NB4 (cell line): ENCODE measurements at regions not wholly inside any gene's neighbourhood (a gene's known extent, or its start where the extent isn't known, plus 50 kb on each side); places are given as distances from the start of the nearest gene placed in this dataset.

ENCODE experiments used
- MAX ChIP-seq: IDR thresholded peaks from 2 replicates; pipeline ENCODE4 v1.6.1; 2011; ENCODE audit warnings: low read depth, low read length
- POLR2A ChIP-seq: IDR thresholded peaks from 2 replicates; pipeline ENCODE4 v1.6.1; 2011; ENCODE audit warnings: mild to moderate bottlenecking; ENCODE audit not compliant: insufficient read length; ENCODE audit errors: extremely low read depth
- TF ChIP-seq, protein P1 (sequence below): IDR thresholded peaks from one replicate; pipeline ENCODE4 v1.5.1; 2012; ENCODE audit warnings: low read depth, low read length

- TF ChIP-seq, protein P1, sequence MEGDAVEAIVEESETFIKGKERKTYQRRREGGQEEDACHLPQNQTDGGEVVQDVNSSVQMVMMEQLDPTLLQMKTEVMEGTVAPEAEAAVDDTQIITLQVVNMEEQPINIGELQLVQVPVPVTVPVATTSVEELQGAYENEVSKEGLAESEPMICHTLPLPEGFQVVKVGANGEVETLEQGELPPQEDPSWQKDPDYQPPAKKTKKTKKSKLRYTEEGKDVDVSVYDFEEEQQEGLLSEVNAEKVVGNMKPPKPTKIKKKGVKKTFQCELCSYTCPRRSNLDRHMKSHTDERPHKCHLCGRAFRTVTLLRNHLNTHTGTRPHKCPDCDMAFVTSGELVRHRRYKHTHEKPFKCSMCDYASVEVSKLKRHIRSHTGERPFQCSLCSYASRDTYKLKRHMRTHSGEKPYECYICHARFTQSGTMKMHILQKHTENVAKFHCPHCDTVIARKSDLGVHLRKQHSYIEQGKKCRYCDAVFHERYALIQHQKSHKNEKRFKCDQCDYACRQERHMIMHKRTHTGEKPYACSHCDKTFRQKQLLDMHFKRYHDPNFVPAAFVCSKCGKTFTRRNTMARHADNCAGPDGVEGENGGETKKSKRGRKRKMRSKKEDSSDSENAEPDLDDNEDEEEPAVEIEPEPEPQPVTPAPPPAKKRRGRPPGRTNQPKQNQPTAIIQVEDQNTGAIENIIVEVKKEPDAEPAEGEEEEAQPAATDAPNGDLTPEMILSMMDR, result no peak
- TF ChIP-seq POLR2A, result no peak
- no peak for TF ChIP-seq MAX
Measured at GRCh38 chr7:138405496-138405895, 54.6 kb upstream of the TRIM24 start.
